Vagina (tissue), 2 donors: ENCODE measurements at regions not wholly inside any gene's neighbourhood (a gene's known extent, or its start where the extent isn't known, plus 50 kb on each side); places are given as distances from the start of the nearest gene placed in this dataset.

ENCODE experiments used
- POLR2A ChIP-seq, 2 donors: fragments of 450-650 bp; IDR thresholded peaks; one replicate each; pipeline ENCODE4 v1.6.1; 2017; ENCODE audit warnings: antibody characterized with exemption in 2 of 2, mild to moderate bottlenecking in 2 of 2, moderate library complexity in 2 of 2
- POLR2AphosphoS5 ChIP-seq, 2 donors: sonication (generic); formaldehyde crosslinking; IDR thresholded peaks; one replicate each; pipeline ENCODE4 v1.9.0; 2017; ENCODE audit warnings: antibody characterized with exemption in 2 of 2, mild to moderate bottlenecking in 2 of 2, low read depth in 1 of 2; ENCODE audit not compliant: insufficient read depth in 1 of 2
- TF ChIP-seq, protein P1 (sequence below), 3 experiments: fragments of 450-650 bp in 2 of 3; fragments of 200-600 bp in 1 of 3; sonication (generic) in 1 of 3; IDR thresholded peaks; one replicate each; pipeline ENCODE4 v1.5.1; 2017 to 2019; ENCODE audit warnings: antibody characterized with exemption in 3 of 3, mild to moderate bottlenecking in 2 of 3, moderate library complexity in 2 of 3

DNA sequence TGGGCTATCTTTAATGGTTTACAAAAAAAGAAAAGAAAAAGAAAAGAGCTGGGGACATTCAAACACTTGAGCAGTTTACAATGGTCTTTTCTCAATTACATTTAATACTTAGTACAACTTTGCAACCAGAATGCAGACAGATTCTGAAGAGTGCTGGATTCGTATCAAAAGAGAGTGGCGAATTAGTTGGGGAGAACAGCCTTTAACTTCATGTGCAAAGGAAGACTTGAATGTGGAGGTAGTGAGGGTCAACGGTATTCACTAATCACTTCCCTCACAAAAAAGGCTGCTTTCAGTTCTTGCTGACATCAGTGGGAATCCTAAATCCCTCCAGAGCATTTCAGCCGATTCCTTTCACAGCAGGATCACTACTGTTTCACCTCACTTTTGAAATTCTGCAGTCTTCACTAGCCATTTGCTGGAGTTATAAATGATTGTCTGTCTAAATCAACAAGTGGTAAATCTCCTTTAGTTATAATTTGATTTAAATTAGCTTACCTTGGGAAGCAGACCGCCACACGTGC, 323.0 kb upstream of the SEMA6D start:
- TF ChIP-seq, protein P1, sequence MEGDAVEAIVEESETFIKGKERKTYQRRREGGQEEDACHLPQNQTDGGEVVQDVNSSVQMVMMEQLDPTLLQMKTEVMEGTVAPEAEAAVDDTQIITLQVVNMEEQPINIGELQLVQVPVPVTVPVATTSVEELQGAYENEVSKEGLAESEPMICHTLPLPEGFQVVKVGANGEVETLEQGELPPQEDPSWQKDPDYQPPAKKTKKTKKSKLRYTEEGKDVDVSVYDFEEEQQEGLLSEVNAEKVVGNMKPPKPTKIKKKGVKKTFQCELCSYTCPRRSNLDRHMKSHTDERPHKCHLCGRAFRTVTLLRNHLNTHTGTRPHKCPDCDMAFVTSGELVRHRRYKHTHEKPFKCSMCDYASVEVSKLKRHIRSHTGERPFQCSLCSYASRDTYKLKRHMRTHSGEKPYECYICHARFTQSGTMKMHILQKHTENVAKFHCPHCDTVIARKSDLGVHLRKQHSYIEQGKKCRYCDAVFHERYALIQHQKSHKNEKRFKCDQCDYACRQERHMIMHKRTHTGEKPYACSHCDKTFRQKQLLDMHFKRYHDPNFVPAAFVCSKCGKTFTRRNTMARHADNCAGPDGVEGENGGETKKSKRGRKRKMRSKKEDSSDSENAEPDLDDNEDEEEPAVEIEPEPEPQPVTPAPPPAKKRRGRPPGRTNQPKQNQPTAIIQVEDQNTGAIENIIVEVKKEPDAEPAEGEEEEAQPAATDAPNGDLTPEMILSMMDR (IDR thresholded peaks at IDR 0.05) = no peak
- no peak for TF ChIP-seq POLR2A (IDR thresholded peaks at IDR 0.05)
- no peak for TF ChIP-seq POLR2AphosphoS5 (IDR thresholded peaks at IDR 0.05; ENCODE audit: insufficient read depth in 1 of 2, low read depth in 1 of 2)
